Activated CD8-positive, alpha-beta T cell treated with anti-CD3 and anti-CD28 coated beads for 36 hours (primary cell): ENCODE measurements at regions not wholly inside any gene's neighbourhood (a gene's known extent, or its start where the extent isn't known, plus 50 kb on each side); places are given as distances from the start of the nearest gene placed in this dataset.

ENCODE experiments used
- ATAC-seq: fragments of 200-7000 bp; cut with Tn5 transposase; one replicate; pipeline ENCODE4 v1.10.0; 2021; ENCODE audit warnings: mild to moderate bottlenecking, moderate library complexity
- CTCF ChIA-PET: fragments of 350-600 bp; sonication (Branson Sonifier 250); formaldehyde crosslinking; loops from one replicate; lab custom pipeline; 2021; ENCODE audit warnings: antibody characterized with exemption; lab: Charles Lee
- POLR2A ChIA-PET: fragments of 350-600 bp; sonication (Branson Sonifier 250); formaldehyde crosslinking; loops from one replicate; lab custom pipeline; 2021; ENCODE audit warnings: antibody characterized with exemption; lab: Charles Lee
- DNase-seq: peaks from one replicate; pipeline ENCODE4 v3.0.0-alpha.2; 2020
- H3K27ac Mint-ChIP-seq: one replicate; pipeline ENCODE4 v1.8.0; 2021; ENCODE audit warnings: mild to moderate bottlenecking, mixed read lengths
- H3K27me3 Mint-ChIP-seq: one replicate; pipeline ENCODE4 v1.8.0; 2021; ENCODE audit warnings: mixed read lengths
- H3K36me3 Mint-ChIP-seq: one replicate; pipeline ENCODE4 v1.8.0; 2021; ENCODE audit warnings: low read depth, mixed read lengths
- H3K4me1 Mint-ChIP-seq: one replicate; pipeline ENCODE4 v1.8.0; 2021; ENCODE audit warnings: low read depth, mixed read lengths
- H3K4me3 Mint-ChIP-seq: one replicate; pipeline ENCODE4 v1.8.0; 2021; ENCODE audit warnings: mild to moderate bottlenecking, moderate library complexity, mixed read lengths
- H3K9me3 Mint-ChIP-seq: one replicate; pipeline ENCODE4 v1.8.0; 2021; ENCODE audit warnings: mixed read lengths
- CTCF ChIP-seq: fragments of 200-600 bp; IDR thresholded peaks from one replicate; pipeline ENCODE4 v1.8.0; 2022; ENCODE audit warnings: antibody characterized with exemption, mild to moderate bottlenecking
- intact Hi-C: fragments of 100-400 bp; cut with micrococcal nuclease; formaldehyde crosslinking; loops from one replicate; pipeline ENCODE4 v1.10.0; 2022

DNA sequence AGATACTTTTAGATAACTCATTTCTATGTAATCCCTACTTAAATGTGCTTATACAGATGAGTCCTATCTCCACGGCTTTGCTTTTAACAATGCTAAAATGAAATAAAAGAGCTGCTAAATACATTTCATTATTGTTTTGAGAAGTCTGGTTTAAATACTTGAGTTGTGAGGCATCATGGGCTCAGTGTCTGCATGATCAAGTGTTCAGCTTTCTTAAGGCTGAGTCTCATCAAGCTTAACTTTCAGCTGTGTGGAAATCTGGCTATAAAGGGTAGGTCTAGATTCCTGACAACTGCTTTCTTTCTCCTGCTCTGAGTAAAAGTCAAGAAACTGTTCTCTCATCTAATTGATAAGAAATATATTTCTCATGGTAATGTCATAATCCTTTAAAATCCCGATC is 235.4 kb downstream of the FSCB start:
- DNase-seq (no peak), ATAC-seq (no peak)
- Mint-ChIP-seq H3K27me3 (no peaks in the 10 kb centered on the region), H3K4me3 (no peak overlapping the region), H3K36me3 (no peaks in the 10 kb centered on the region), H3K4me1 (no peaks in the 10 kb centered on the region), H3K9me3 (peaks cover 11% of the 10 kb centered on the region), H3K27ac (no peak overlapping the region)
- CTCF ChIA-PET, result no interaction called here
- POLR2A ChIA-PET, result no interaction called here
- no peak for TF ChIP-seq CTCF
- intact Hi-C loops, result no loop called here

DNA sequence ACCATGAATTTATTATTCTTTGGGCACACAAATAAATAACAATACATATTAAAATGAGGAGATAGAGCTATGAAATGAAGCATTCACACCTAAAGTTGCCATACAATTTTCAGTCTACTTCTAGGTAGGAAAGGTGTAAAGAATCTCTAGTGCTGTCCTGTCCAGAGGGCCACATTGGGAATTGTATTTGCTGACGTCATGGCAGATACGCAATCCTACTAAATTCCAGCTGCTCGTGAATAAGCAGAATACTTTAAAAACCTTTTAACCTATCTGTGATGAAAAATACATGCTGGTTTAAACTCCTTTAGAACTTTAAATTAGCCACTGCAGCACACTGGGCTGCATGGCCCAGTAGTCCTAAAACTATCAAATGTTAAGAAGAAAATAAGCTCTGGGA is 236.1 kb downstream of the FSCB start:
- no peaks in the 10 kb centered on the region for H3K36me3 Mint-ChIP-seq
- ChIA-PET POLR2A (no interaction called here), CTCF (no interaction called here)
- no peaks in the 10 kb centered on the region for H3K4me1 Mint-ChIP-seq
- TF ChIP-seq CTCF, result no peak
- no peaks in the 10 kb centered on the region for H3K27me3 Mint-ChIP-seq
- ATAC-seq, result no peak
- peaks cover 14% of the 10 kb centered on the region for H3K9me3 Mint-ChIP-seq
- DNase-seq, result no peak
- intact Hi-C loops, result no loop called here
- H3K4me3 Mint-ChIP-seq, result no peak overlapping the region
- no peak overlapping the region for H3K27ac Mint-ChIP-seq

- DNase-seq (no peak), ATAC-seq (no peak)
- CTCF ChIA-PET, result no interaction called here
- POLR2A ChIA-PET, result no interaction called here
- H3K27ac Mint-ChIP-seq, result no peak overlapping the region
- TF ChIP-seq CTCF, result no peak
- H3K4me3 Mint-ChIP-seq, result no peak overlapping the region
- H3K36me3 Mint-ChIP-seq, result no peaks in the 10 kb centered on the region
- intact Hi-C loops, result no loop called here
- H3K9me3 Mint-ChIP-seq, result peaks cover 27% of the 10 kb centered on the region
- no peaks in the 10 kb centered on the region for H3K4me1 Mint-ChIP-seq
- no peaks in the 10 kb centered on the region for H3K27me3 Mint-ChIP-seq
These were observed 241.8 kb downstream of the FSCB start for GRCh38 chr14:44265246-44265645.

DNA sequence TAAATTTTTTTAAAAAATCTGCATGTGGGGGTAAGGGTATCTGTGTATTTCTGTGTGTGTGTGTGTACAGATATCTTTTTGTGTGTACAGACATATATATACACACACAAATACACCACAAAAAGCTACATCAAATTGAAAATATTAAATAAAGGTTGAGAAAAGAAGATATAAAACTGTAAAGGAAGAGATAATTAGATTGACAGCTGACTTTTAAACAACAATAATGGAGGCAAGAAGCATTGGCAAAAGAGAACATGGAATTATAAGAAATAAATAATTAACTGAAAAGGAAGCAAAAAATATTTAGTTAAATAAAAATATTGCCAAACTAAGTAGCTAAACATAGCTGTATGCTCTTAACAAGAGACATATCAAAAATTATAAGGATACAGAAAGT is 291.4 kb downstream of the FSCB start:
- DNase-seq (no peak), ATAC-seq (no peak)
- POLR2A ChIA-PET, result no interaction called here
- TF ChIP-seq CTCF, result no peak
- no peaks in the 10 kb centered on the region for H3K36me3 Mint-ChIP-seq
- no peak overlapping the region for H3K4me3 Mint-ChIP-seq
- intact Hi-C loops, result no loop called here
- peaks cover 5% of the 10 kb centered on the region for H3K9me3 Mint-ChIP-seq
- CTCF ChIA-PET, result no interaction called here
- H3K4me1 Mint-ChIP-seq, result no peaks in the 10 kb centered on the region
- no peak overlapping the region for H3K27ac Mint-ChIP-seq
- H3K27me3 Mint-ChIP-seq, result no peaks in the 10 kb centered on the region

DNA sequence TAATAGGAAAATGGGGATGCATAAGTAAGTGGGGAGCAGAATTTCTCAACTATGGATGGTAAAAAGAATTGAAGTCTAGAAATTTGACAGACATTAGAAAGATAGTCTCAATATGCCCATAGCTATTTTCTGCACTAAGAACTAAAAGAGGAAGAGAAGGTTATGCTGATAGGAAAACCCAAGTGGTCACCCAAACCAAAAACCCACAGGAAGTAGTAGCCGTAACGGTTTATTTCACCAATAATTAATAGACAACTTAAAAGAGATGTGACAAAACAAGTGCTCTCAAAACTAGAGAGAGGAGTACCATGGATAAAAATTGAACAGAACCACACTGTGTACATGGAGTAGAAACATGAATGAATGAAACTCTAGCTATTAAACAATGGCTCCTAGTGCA is 295.4 kb downstream of the FSCB start:
- Mint-ChIP-seq H3K27me3 (no peaks in the 10 kb centered on the region), H3K9me3 (peaks cover 7% of the 10 kb centered on the region), H3K4me1 (no peaks in the 10 kb centered on the region), H3K4me3 (no peak overlapping the region), H3K36me3 (no peaks in the 10 kb centered on the region), H3K27ac (no peak overlapping the region)
- CTCF ChIA-PET, result no interaction called here
- intact Hi-C loops, result no loop called here
- no peak for TF ChIP-seq CTCF
- DNase-seq (no peak), ATAC-seq (no peak)
- POLR2A ChIA-PET, result no interaction called here
